A673 (cell line): ENCODE measurements at regions not wholly inside any gene's neighbourhood (a gene's known extent, or its start where the extent isn't known, plus 50 kb on each side); places are given as distances from the start of the nearest gene placed in this dataset.

Experiments
- CTCF ChIP-seq: fragments of 300-800, 200-600 bp; sonication (generic); conservative IDR thresholded peaks from 2 replicates; pipeline ENCODE4 v1.5.1; 2017; ENCODE audit warnings: low read depth, mild to moderate bottlenecking, antibody characterized with exemption, low read length, moderate library complexity, mixed read lengths
- EZH2 ChIP-seq: fragments of 200-600 bp; sonication (generic); IDR thresholded peaks from 2 replicates; pipeline ENCODE4 v1.6.1; 2017; ENCODE audit warnings: borderline replicate concordance, low read depth, mild to moderate bottlenecking, mixed read lengths, antibody characterized with exemption, low read length; ENCODE audit not compliant: poor library complexity, severe bottlenecking

- TF ChIP-seq CTCF (no peak), EZH2 (no peak)
Observed at GRCh38 chrX:125150231-125150630, 169.4 kb upstream of the TEX13C start.
